ENCODE measurements at regions not wholly inside any gene's neighbourhood (a gene's known extent, or its start where the extent isn't known, plus 50 kb on each side); places are given as distances from the start of the nearest gene placed in this dataset.

GRCh38 chr6:148649454-148649963 is 97.3 kb upstream of the UST start:
- no peak overlapping the region for H2AFZ ChIP-seq (ENCODE audit: low read depth, low read length, poor library complexity, severe bottlenecking)
- no peaks in the 10 kb centered on the region for H3K79me2 ChIP-seq (ENCODE audit: insufficient read depth, low read length)
- no peak overlapping the region for H3K4me2 ChIP-seq (ENCODE audit: low read length)
- BruUV-seq (replicated peaks): no TSS peak
- ATAC-seq: no peak
- no peaks in the 10 kb centered on the region for H3K27me3 ChIP-seq (ENCODE audit: insufficient read depth, low read length)
- ChIA-PET POLR2A (no interaction called here), CTCF (no interaction called here), RAD21 (ENCODE audit: low non-redundant PET in 1 of 2, low total read pairs in 2 of 2, uncharacterized antibody in 2 of 2, unreplicated experiment in 2 of 2) (no interaction called here)
- H4K20me1 ChIP-seq (ENCODE audit: insufficient read depth): no peaks in the 10 kb centered on the region
- H3K9me2 ChIP-seq (ENCODE audit: insufficient read depth): no peaks in the 10 kb centered on the region
- intact Hi-C loops (cut with micrococcal nuclease): no loop called here
- H3K36me3 ChIP-seq (ENCODE audit: control insufficient read depth in 1 of 2, insufficient read depth in 2 of 2, low read length in 2 of 2): no peaks in the 10 kb centered on the region
- DNase-seq (ENCODE audit: low read depth, low spot score): no peak
- H3K27ac ChIP-seq (ENCODE audit: low read depth, low read length): no peak overlapping the region
- H3K4me1 ChIP-seq (ENCODE audit: control insufficient read depth in 1 of 2, insufficient read depth in 2 of 2, low read length in 2 of 2): no peaks in the 10 kb centered on the region
- no peak overlapping the region for H3K9ac ChIP-seq (ENCODE audit: low read length)
- 0 out of 4 replicates have a peak, but pooled peaks cover 0 to 3% of the 10 kb centered on the region in 2 experiments for H3K9me3 ChIP-seq (ENCODE audit: control insufficient read depth in 1 of 2, insufficient read depth in 1 of 2, low read depth in 1 of 2, low read length in 2 of 2)
- no peak overlapping the region for H3K4me3 ChIP-seq (replicated peaks in 1 of 2; ENCODE audit: low read depth in 1 of 2, low read length in 2 of 2)
- TF ChIP-seq ELF1 (IDR thresholded peaks at IDR 0.05; ENCODE audit: borderline replicate concordance, low read depth) (no peak), EGR1 (IDR thresholded peaks at IDR 0.05; ENCODE audit: low read depth) (no peak)

- no peaks in the 10 kb centered on the region for H3K9me2 ChIP-seq (ENCODE audit: insufficient read depth)
- no peak for TF ChIP-seq CBX3 (IDR thresholded peaks at IDR 0.05; ENCODE audit: low read depth)
- TF ChIP-seq YY1 (IDR thresholded peaks at IDR 0.05; ENCODE audit: extremely low read depth, insufficient replicate concordance, low read depth, low read length): no peak
- TF ChIP-seq SRF (IDR thresholded peaks at IDR 0.05; ENCODE audit: low read depth): no peak
- no peak for TF ChIP-seq POLR2AphosphoS5 (IDR thresholded peaks at IDR 0.05; ENCODE audit: low read depth, low read length)
- TF ChIP-seq ATF3 (IDR thresholded peaks at IDR 0.05): no peak
- no peak for TF ChIP-seq MAX (IDR thresholded peaks at IDR 0.05)
- TF ChIP-seq TCF7L2 (IDR thresholded peaks at IDR 0.05; ENCODE audit: borderline replicate concordance, extremely low read depth, insufficient read depth, insufficient read length): no peak
- TF ChIP-seq RAD21 (IDR thresholded peaks at IDR 0.05; ENCODE audit: low read depth): no peak
- TF ChIP-seq FOSL1 (IDR thresholded peaks at IDR 0.05; ENCODE audit: low read depth): no peak
- no peak for TF ChIP-seq SP1 (IDR thresholded peaks at IDR 0.05; ENCODE audit: low read depth)
These were observed 95.8 kb upstream of the UST start for GRCh38 chr6:148650941-148651505.

More at GRCh38 chr6:148650941-148651505, 95.8 kb upstream of the UST start:
- Histone ChIP-seq H3K27me3 (ENCODE audit: insufficient read depth, low read length) (no peaks in the 10 kb centered on the region), H3K36me3 (ENCODE audit: control insufficient read depth in 1 of 2, insufficient read depth in 2 of 2, low read length in 2 of 2) (no peaks in the 10 kb centered on the region), H3K4me2 (ENCODE audit: low read length) (no peak overlapping the region), H3K9ac (ENCODE audit: low read length) (no peak overlapping the region), H4K20me1 (ENCODE audit: insufficient read depth) (no peaks in the 10 kb centered on the region), H3K4me3 (replicated peaks in 1 of 2; ENCODE audit: low read depth in 1 of 2, low read length in 2 of 2) (no peak overlapping the region), H3K9me3 (ENCODE audit: control insufficient read depth in 1 of 2, insufficient read depth in 1 of 2, low read depth in 1 of 2, low read length in 2 of 2) (0 out of 4 replicates have a peak, but pooled peaks cover 0 to 3% of the 10 kb centered on the region in 2 experiments), H2AFZ (ENCODE audit: low read depth, low read length, poor library complexity, severe bottlenecking) (no peak overlapping the region), H3K79me2 (ENCODE audit: insufficient read depth, low read length) (no peaks in the 10 kb centered on the region), H3K4me1 (ENCODE audit: control insufficient read depth in 1 of 2, insufficient read depth in 2 of 2, low read length in 2 of 2) (no peaks in the 10 kb centered on the region), H3K27ac (ENCODE audit: low read depth, low read length) (no peak overlapping the region)
- intact Hi-C loops (cut with micrococcal nuclease): no loop called here
- no TSS peak for BruUV-seq (replicated peaks)
- POLR2A ChIA-PET: no interaction called here
- no peak for ATAC-seq
- DNase-seq (ENCODE audit: low read depth, low spot score): no peak
- CTCF ChIA-PET: no interaction called here
- RAD21 ChIA-PET (ENCODE audit: low non-redundant PET in 1 of 2, low total read pairs in 2 of 2, uncharacterized antibody in 2 of 2, unreplicated experiment in 2 of 2): no interaction called here
